DND-41 (cell line): ENCODE measurements at regions not wholly inside any gene's neighbourhood (a gene's known extent, or its start where the extent isn't known, plus 50 kb on each side); places are given as distances from the start of the nearest gene placed in this dataset.

ENCODE experiments used
- CTCF ChIP-seq: IDR thresholded peaks from 2 replicates; pipeline ENCODE4 v1.5.1; 2012; ENCODE audit warnings: borderline replicate concordance, low read length, moderate library complexity, mild to moderate bottlenecking; ENCODE audit not compliant: poor library complexity, severe bottlenecking; ENCODE audit errors: extremely low read depth
- EZH2 ChIP-seq: IDR thresholded peaks from 3 replicates; pipeline ENCODE4 v1.6.1; 2012; ENCODE audit warnings: borderline replicate concordance, low read depth, mild to moderate bottlenecking, moderate library complexity, low read length, inconsistent platforms; ENCODE audit not compliant: severe bottlenecking

- no peak for TF ChIP-seq CTCF
- no peak for TF ChIP-seq EZH2
Observed at GRCh38 chr9:107833295-107833694, 343.7 kb upstream of the KLF4 start.
